WERI-Rb-1 (cell line): ENCODE measurements at regions not wholly inside any gene's neighbourhood (a gene's known extent, or its start where the extent isn't known, plus 50 kb on each side); places are given as distances from the start of the nearest gene placed in this dataset.

Experiments used
- DNase-seq: peaks from one replicate; pipeline ENCODE4 v3.0.0-alpha.2; 2020
- H3K27ac ChIP-seq: fragments of 250-450 bp; sonication (Bioruptor Pico); 2 replicates; pipeline ENCODE4 v1.5.1; 2020; ENCODE audit warnings: mild to moderate bottlenecking, moderate library complexity
- H3K27me3 ChIP-seq: fragments of 250-450 bp; sonication (Bioruptor Pico); 2 replicates; pipeline ENCODE4 v1.5.1; 2021; ENCODE audit warnings: mild to moderate bottlenecking, low read depth, moderate library complexity; ENCODE audit not compliant: insufficient read depth, severe bottlenecking
- H3K36me3 ChIP-seq: fragments of 250-450 bp; sonication (Bioruptor Pico); 2 replicates; pipeline ENCODE4 v1.5.1; 2020; ENCODE audit warnings: mild to moderate bottlenecking, moderate library complexity
- H3K4me3 ChIP-seq: 2 replicates; pipeline ENCODE4 v1.5.1; 2011; ENCODE audit warnings: low read depth, mild to moderate bottlenecking, control low read depth, low read length
- H3K9me3 ChIP-seq: fragments of 250-450 bp; sonication (Bioruptor Pico); 2 replicates; pipeline ENCODE4 v1.5.1; 2021; ENCODE audit warnings: mild to moderate bottlenecking, moderate library complexity; ENCODE audit not compliant: severe bottlenecking
- TF ChIP-seq, protein P1 (sequence below): IDR thresholded peaks from 2 replicates; pipeline ENCODE4 v1.5.1; 2011; ENCODE audit warnings: low read depth, mild to moderate bottlenecking, control low read depth, inconsistent platforms, low read length

DNA sequence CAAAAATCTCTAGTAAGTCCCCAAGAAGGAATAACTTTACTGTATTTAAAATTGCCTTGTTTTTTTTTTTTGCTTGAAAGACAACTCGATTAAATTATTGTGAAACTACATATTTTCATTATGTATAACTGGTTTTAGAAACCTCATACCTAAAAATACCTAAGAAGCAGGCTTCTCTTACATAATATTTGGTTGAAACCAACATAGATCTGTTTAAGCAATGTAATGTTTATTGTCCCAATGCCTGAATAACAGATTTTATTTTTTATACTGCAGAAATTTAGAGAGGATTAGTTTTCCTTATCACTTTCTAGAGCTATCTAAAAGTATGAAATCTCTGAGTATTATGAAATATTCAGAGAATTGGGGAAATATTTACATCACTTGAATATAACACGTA, 78.5 kb upstream of the CHRM3 start:
- H3K9me3 ChIP-seq, result no peaks in the 10 kb centered on the region
- no peaks in the 10 kb centered on the region for H3K36me3 ChIP-seq
- no peaks in the 10 kb centered on the region for H3K27me3 ChIP-seq
- no peak overlapping the region for H3K4me3 ChIP-seq
- DNase-seq, result no peak
- TF ChIP-seq, protein P1, sequence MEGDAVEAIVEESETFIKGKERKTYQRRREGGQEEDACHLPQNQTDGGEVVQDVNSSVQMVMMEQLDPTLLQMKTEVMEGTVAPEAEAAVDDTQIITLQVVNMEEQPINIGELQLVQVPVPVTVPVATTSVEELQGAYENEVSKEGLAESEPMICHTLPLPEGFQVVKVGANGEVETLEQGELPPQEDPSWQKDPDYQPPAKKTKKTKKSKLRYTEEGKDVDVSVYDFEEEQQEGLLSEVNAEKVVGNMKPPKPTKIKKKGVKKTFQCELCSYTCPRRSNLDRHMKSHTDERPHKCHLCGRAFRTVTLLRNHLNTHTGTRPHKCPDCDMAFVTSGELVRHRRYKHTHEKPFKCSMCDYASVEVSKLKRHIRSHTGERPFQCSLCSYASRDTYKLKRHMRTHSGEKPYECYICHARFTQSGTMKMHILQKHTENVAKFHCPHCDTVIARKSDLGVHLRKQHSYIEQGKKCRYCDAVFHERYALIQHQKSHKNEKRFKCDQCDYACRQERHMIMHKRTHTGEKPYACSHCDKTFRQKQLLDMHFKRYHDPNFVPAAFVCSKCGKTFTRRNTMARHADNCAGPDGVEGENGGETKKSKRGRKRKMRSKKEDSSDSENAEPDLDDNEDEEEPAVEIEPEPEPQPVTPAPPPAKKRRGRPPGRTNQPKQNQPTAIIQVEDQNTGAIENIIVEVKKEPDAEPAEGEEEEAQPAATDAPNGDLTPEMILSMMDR, result no peak
- H3K27ac ChIP-seq, result no peak overlapping the region

DNA sequence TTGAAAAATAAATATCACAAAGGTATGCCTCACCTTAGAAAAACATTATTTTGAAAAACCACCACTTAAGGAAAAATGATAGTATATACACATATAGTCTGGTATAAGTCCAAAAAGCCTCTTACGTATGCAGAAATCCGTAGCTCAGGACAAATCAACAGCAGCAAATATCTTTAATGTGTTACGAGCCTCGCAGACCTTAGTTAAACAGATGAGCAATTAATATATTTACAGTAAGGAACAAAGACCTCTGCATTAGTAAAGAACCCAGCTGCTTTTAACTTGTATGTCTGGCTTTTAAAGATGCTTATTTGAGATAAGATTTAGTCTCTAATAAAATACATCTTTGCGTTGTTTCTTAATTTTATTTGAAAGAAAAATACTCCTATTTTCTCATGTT, 79.9 kb upstream of the CHRM3 start:
- no peaks in the 10 kb centered on the region for H3K36me3 ChIP-seq
- DNase-seq, result no peak
- TF ChIP-seq, protein P1, result no peak
- no peaks in the 10 kb centered on the region for H3K27me3 ChIP-seq
- H3K9me3 ChIP-seq, result no peaks in the 10 kb centered on the region
- no peak overlapping the region for H3K27ac ChIP-seq
- no peak overlapping the region for H3K4me3 ChIP-seq

DNA sequence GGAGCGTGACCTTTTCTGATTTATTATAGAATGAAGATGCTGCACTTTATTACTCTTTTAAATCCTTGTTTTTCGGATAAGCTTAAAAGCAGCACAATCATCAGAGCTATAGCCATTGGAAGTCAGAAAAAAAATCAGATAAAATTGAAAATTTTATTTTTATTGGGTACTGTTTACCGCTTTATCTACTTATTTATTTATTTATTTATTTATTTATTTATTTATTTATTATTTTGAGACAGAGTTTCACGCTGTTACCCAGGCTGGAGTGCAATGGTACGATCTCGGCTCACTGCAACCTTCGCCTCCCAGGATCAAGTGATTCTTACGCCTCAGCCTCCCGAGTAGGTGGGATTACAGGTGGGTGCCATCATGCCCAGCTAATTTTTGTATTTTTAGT, 83.1 kb upstream of the CHRM3 start:
- H3K9me3 ChIP-seq, result no peaks in the 10 kb centered on the region
- no peak overlapping the region for H3K4me3 ChIP-seq
- no peak overlapping the region for H3K27ac ChIP-seq
- DNase-seq, result no peak
- TF ChIP-seq, protein P1, result no peak
- no peaks in the 10 kb centered on the region for H3K27me3 ChIP-seq
- no peaks in the 10 kb centered on the region for H3K36me3 ChIP-seq

DNA sequence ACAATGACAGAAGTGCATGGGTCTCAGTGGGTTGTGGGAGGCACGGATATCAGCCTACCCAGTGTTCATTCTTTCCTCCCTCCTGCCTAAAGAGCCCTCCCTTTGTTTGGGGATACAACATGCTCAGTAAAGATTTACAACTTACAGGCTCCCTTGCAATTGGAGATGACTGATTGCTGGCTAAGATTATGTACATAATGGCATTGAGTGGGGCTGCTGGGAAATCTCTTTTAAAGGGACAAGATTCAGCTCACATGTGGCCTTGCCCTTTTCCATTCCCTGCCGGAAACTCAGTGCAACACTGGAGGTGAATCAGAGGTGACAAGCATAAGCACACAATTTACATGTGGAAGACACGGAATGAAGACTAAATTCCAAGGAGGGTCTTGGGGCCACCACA, 83.7 kb upstream of the CHRM3 start:
- TF ChIP-seq, protein P1, result no peak

DNA sequence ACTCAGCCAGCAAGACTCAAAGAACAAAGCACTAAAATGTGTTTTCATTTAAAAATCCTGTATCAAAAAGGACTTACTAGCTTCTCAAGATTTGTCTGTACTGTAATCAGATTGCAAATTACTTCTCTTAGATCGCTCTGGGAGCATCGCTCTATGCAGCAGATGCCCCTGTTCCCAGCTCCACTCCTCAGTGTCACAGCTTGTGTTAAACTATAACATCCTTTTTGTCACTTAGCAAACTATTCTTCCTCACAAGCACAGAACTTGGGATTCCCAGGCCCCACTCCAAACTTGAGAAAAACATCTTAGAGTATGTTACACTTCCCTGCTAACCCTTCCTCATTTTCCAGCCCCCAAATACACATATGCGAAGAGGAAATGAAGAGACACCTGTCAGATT, 85.1 kb upstream of the CHRM3 start:
- Histone ChIP-seq H3K4me3 (no peak overlapping the region), H3K27ac (no peak overlapping the region), H3K9me3 (no peaks in the 10 kb centered on the region), H3K27me3 (no peaks in the 10 kb centered on the region), H3K36me3 (no peaks in the 10 kb centered on the region)
- no peak for DNase-seq
- TF ChIP-seq, protein P1, result no peak

More for the DNA sequence above, 83.7 kb upstream of the CHRM3 start:
- H3K9me3 ChIP-seq, result no peaks in the 10 kb centered on the region
- no peaks in the 10 kb centered on the region for H3K36me3 ChIP-seq
- H3K27ac ChIP-seq, result no peak overlapping the region
- H3K27me3 ChIP-seq, result no peaks in the 10 kb centered on the region
- no peak overlapping the region for H3K4me3 ChIP-seq
- DNase-seq, result no peak

DNA sequence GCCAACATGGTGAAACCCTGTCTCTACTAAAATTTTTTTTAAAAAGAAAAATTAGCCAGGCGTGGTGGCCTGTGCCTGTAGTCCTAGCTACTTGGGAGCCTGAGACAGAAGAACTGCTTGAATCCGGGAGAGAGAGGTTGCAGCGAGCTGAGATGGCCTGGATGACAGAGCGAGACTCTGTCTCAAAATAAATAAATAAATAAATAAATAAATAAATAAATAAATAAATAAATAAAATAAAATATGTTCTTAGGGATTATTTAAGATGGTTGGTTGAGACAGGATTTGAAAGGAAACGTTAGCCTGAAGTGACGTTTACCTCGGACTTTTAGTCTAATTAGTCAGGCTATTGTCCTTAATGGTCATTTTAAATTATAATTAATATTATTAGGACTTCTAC, 88.5 kb upstream of the CHRM3 start:
- DNase-seq, result no peak
- Histone ChIP-seq H3K4me3 (no peak overlapping the region), H3K9me3 (no peaks in the 10 kb centered on the region), H3K27ac (no peak overlapping the region), H3K27me3 (no peaks in the 10 kb centered on the region), H3K36me3 (no peaks in the 10 kb centered on the region)
- TF ChIP-seq, protein P1, result no peak
